Mucosa of rectum (tissue), 2 donors: ENCODE measurements at regions not wholly inside any gene's neighbourhood (a gene's known extent, or its start where the extent isn't known, plus 50 kb on each side); places are given as distances from the start of the nearest gene placed in this dataset.

Experiments
- H3K27ac ChIP-seq, 2 donors: one replicate each; pipeline ENCODE4 v1.7.0; 2013; ENCODE audit warnings: inconsistent platforms in 2 of 2, low read depth in 2 of 2, low read length in 2 of 2
- H3K27me3 ChIP-seq, 2 donors: one replicate each; pipeline ENCODE4 v1.7.0; 2013; ENCODE audit warnings: low read length in 2 of 2; ENCODE audit not compliant: control insufficient read depth in 2 of 2, insufficient read depth in 2 of 2
- H3K36me3 ChIP-seq, 2 donors: one replicate each; pipeline ENCODE4 v1.7.0; 2013; ENCODE audit warnings: low read length in 2 of 2; ENCODE audit not compliant: control insufficient read depth in 2 of 2, insufficient read depth in 2 of 2
- H3K4me1 ChIP-seq, 2 donors: one replicate each; pipeline ENCODE4 v1.7.0; 2013; ENCODE audit warnings: low read length in 2 of 2, mild to moderate bottlenecking in 1 of 2; ENCODE audit not compliant: control insufficient read depth in 2 of 2, insufficient read depth in 2 of 2
- H3K4me3 ChIP-seq, 2 donors: one replicate each; pipeline ENCODE4 v1.7.0; 2013; ENCODE audit warnings: low read length in 2 of 2
- H3K9ac ChIP-seq, 2 donors: one replicate each; pipeline ENCODE4 v1.7.0; 2013; ENCODE audit warnings: low read length in 2 of 2, low read depth in 1 of 2, mild to moderate bottlenecking in 1 of 2
- H3K9me3 ChIP-seq, 2 donors: one replicate each; pipeline ENCODE4 v1.7.0; 2013; ENCODE audit warnings: low read length in 2 of 2; ENCODE audit not compliant: control insufficient read depth in 2 of 2
- donor health status: healthy.
- donor health status: Normal muscosa, but diverticular disease.

- Histone ChIP-seq H3K4me1 (no peaks in the 10 kb centered on the region), H3K27ac (no peak overlapping the region), H3K36me3 (no peaks in the 10 kb centered on the region), H3K9me3 (no peaks in the 10 kb centered on the region), H3K9ac (no peak overlapping the region), H3K27me3 (no peaks in the 10 kb centered on the region), H3K4me3 (no peak overlapping the region)
Observed at GRCh38 chr5:153223376-153223775, 267.1 kb upstream of the GRIA1 start.

GRCh38 chr5:153224651-153225050, 265.8 kb upstream of the GRIA1 start:
- H3K4me1 ChIP-seq, result no peaks in the 10 kb centered on the region
- H3K27ac ChIP-seq, result no peak overlapping the region

GRCh38 chr5:153233933-153234332, 256.5 kb upstream of the GRIA1 start:
- H3K4me1 ChIP-seq, result no peaks in the 10 kb centered on the region
- no peaks in the 10 kb centered on the region for H3K27me3 ChIP-seq
- H3K4me3 ChIP-seq, result no peak overlapping the region
- H3K9me3 ChIP-seq, result no peaks in the 10 kb centered on the region
- no peaks in the 10 kb centered on the region for H3K36me3 ChIP-seq
- H3K9ac ChIP-seq, result no peak overlapping the region
- H3K27ac ChIP-seq, result no peak overlapping the region

More at GRCh38 chr5:153224651-153225050, 265.8 kb upstream of the GRIA1 start:
- Histone ChIP-seq H3K36me3 (no peaks in the 10 kb centered on the region), H3K27me3 (no peaks in the 10 kb centered on the region), H3K4me3 (no peak overlapping the region), H3K9me3 (no peaks in the 10 kb centered on the region), H3K9ac (no peak overlapping the region)

- Histone ChIP-seq H3K9ac (no peak overlapping the region), H3K4me3 (no peak overlapping the region), H3K36me3 (no peaks in the 10 kb centered on the region), H3K9me3 (no peaks in the 10 kb centered on the region), H3K4me1 (no peaks in the 10 kb centered on the region), H3K27ac (no peak overlapping the region), H3K27me3 (no peaks in the 10 kb centered on the region)
Observed at GRCh38 chr5:153236319-153236718, 254.2 kb upstream of the GRIA1 start.

GRCh38 chr5:153237671-153238332, 252.7 kb upstream of the GRIA1 start:
- H3K9ac ChIP-seq, result no peak overlapping the region
- H3K27me3 ChIP-seq, result no peaks in the 10 kb centered on the region
- no peaks in the 10 kb centered on the region for H3K9me3 ChIP-seq
- no peaks in the 10 kb centered on the region for H3K36me3 ChIP-seq
- H3K4me3 ChIP-seq, result no peak overlapping the region
- H3K27ac ChIP-seq, result no peak overlapping the region
- H3K4me1 ChIP-seq, result no peaks in the 10 kb centered on the region

- H3K4me3 ChIP-seq, result no peak overlapping the region
- H3K4me1 ChIP-seq, result no peaks in the 10 kb centered on the region
- no peak overlapping the region for H3K27ac ChIP-seq
- no peaks in the 10 kb centered on the region for H3K27me3 ChIP-seq
- H3K9me3 ChIP-seq, result peaks cover 0 to 3% of the 10 kb centered on the region in 2 donors
- no peaks in the 10 kb centered on the region for H3K36me3 ChIP-seq
- no peak overlapping the region for H3K9ac ChIP-seq
Observed at GRCh38 chr5:153257381-153257780, 233.1 kb upstream of the GRIA1 start.

GRCh38 chr5:153258469-153258868, 232.0 kb upstream of the GRIA1 start:
- Histone ChIP-seq H3K27ac (no peak overlapping the region), H3K4me1 (no peaks in the 10 kb centered on the region), H3K4me3 (no peak overlapping the region), H3K9ac (no peak overlapping the region), H3K27me3 (no peaks in the 10 kb centered on the region), H3K9me3 (peaks cover 0 to 3% of the 10 kb centered on the region in 2 donors), H3K36me3 (no peaks in the 10 kb centered on the region)

GRCh38 chr5:153267506-153267905, 223.0 kb upstream of the GRIA1 start:
- no peaks in the 10 kb centered on the region for H3K36me3 ChIP-seq
- H3K27me3 ChIP-seq, result no peaks in the 10 kb centered on the region
- H3K4me3 ChIP-seq, result no peak overlapping the region
- H3K9ac ChIP-seq, result no peak overlapping the region
- no peaks in the 10 kb centered on the region for H3K4me1 ChIP-seq
- H3K27ac ChIP-seq, result no peak overlapping the region
- no peaks in the 10 kb centered on the region for H3K9me3 ChIP-seq

GRCh38 chr5:153275695-153276094, 214.8 kb upstream of the GRIA1 start:
- H3K4me1 ChIP-seq, result no peaks in the 10 kb centered on the region
- no peak overlapping the region for H3K4me3 ChIP-seq
- H3K36me3 ChIP-seq, result no peaks in the 10 kb centered on the region
- no peaks in the 10 kb centered on the region for H3K27me3 ChIP-seq
- no peak overlapping the region for H3K27ac ChIP-seq
- H3K9ac ChIP-seq, result no peak overlapping the region
- no peaks in the 10 kb centered on the region for H3K9me3 ChIP-seq

- no peak overlapping the region for H3K27ac ChIP-seq
- no peaks in the 10 kb centered on the region for H3K9me3 ChIP-seq
- H3K4me3 ChIP-seq, result no peak overlapping the region
- no peak overlapping the region for H3K9ac ChIP-seq
- H3K36me3 ChIP-seq, result no peaks in the 10 kb centered on the region
- no peaks in the 10 kb centered on the region for H3K4me1 ChIP-seq
- H3K27me3 ChIP-seq, result no peaks in the 10 kb centered on the region
Observed at GRCh38 chr5:153276151-153276550, 214.3 kb upstream of the GRIA1 start.
